ENCODE measurements at regions not wholly inside any gene's neighbourhood (a gene's known extent, or its start where the extent isn't known, plus 50 kb on each side); places are given as distances from the start of the nearest gene placed in this dataset.

DNA sequence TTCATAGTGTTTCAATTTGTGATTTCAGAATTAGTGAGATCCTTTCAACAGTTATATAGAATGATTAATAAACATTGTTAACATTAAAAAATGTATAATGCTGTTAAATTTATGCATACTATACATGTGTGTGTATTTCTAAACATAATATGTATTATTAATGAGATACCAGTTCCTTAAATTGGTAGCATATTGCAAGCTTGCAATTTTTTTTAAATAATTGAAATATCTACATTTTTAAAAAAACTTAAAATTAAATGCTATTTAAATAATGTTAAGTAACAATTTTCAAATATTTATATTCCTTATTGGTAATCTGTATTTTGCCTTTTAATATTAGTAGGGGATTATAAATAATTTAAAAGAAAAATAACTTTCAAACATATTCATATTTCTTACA, 1479.5 kb upstream of the PCDH7 start (continued):
- TF ChIP-seq, protein P1, sequence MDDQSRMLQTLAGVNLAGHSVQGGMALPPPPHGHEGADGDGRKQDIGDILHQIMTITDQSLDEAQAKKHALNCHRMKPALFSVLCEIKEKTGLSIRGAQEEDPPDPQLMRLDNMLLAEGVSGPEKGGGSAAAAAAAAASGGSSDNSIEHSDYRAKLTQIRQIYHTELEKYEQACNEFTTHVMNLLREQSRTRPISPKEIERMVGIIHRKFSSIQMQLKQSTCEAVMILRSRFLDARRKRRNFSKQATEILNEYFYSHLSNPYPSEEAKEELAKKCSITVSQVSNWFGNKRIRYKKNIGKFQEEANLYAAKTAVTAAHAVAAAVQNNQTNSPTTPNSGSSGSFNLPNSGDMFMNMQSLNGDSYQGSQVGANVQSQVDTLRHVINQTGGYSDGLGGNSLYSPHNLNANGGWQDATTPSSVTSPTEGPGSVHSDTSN (IDR thresholded peaks at IDR 0.05): no peak

DNA sequence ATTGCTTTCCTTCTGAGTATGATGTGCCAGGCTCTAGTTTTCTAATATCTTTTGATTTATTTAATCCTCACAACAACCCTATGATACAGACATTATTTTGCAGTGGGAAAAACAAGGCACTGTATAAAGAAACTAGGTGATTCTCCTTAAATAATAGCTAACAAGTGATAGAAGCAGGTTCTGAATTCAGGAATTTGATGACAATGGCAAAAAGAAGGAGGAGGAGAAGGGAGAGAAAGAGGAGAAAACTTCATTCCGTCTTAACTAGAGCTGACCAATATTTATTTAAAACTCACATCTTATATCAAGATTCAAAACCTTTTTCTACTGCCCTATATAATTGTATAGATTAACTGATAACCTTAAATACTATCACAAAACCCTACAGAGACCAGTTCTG, 1477.1 kb upstream of the PCDH7 start:
- no peak for DNase-seq
- no peak overlapping the region for H3K9ac ChIP-seq
- no peaks in the 10 kb centered on the region for H3K79me2 ChIP-seq (ENCODE audit: insufficient read depth)
- TF ChIP-seq RAD21 (IDR thresholded peaks at IDR 0.05; ENCODE audit: low read length) (no peak), ELF1 (IDR thresholded peaks at IDR 0.05) (no peak), RCOR1 (IDR thresholded peaks at IDR 0.05; ENCODE audit: low read length) (no peak), TEAD4 (IDR thresholded peaks at IDR 0.05; ENCODE audit: borderline replicate concordance, insufficient read depth) (no peak), EP300 (IDR thresholded peaks at IDR 0.05; ENCODE audit: borderline replicate concordance in 1 of 2, low read depth in 1 of 2, low read length in 1 of 2) (no peak), FOXJ3 (CRISPR knock-in tag; IDR thresholded peaks at IDR 0.05) (no peak)
- TF ChIP-seq, protein P2, sequence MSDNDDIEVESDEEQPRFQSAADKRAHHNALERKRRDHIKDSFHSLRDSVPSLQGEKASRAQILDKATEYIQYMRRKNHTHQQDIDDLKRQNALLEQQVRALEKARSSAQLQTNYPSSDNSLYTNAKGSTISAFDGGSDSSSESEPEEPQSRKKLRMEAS (IDR thresholded peaks at IDR 0.05; ENCODE audit: low read depth): no peak
- WGBS (ENCODE audit: low lambda C conversion rate): 3% methylated on average over 1 of the region's 1 CpG
- ChIA-PET CTCF (no interaction called here), POLR2A (no interaction called here)
- H3K4me3 ChIP-seq (ENCODE audit: low read depth in 2 of 2, low read length in 1 of 2): no peak overlapping the region
- no peaks in the 10 kb centered on the region; the same call in 1 of the 2 replicates for H3K27me3 ChIP-seq (ENCODE audit: insufficient read depth)
- H3K4me1 ChIP-seq (ENCODE audit: control insufficient read depth in 1 of 2, insufficient read depth in 2 of 2, low read depth in 1 of 2, low read length in 1 of 2): no peaks in the 10 kb centered on the region
- H3K4me2 ChIP-seq: no peak overlapping the region
- no peaks in the 10 kb centered on the region for H4K20me1 ChIP-seq (ENCODE audit: insufficient read depth)
- no peak overlapping the region for H2AFZ ChIP-seq (ENCODE audit: low read depth)
- H3K36me3 ChIP-seq (replicated peaks in 1 of 2; ENCODE audit: control insufficient read depth in 1 of 2, insufficient read depth in 2 of 2, low read length in 1 of 2): no peaks in the 10 kb centered on the region
- H3F3A ChIP-seq (replicated peaks; ENCODE audit: insufficient read depth): no peaks in the 10 kb centered on the region
- no peak overlapping the region for H3K27ac ChIP-seq (ENCODE audit: low read depth in 2 of 2, low read length in 1 of 2)
- H3K9me3 ChIP-seq: no peaks in the 10 kb centered on the region
- no peaks in the 10 kb centered on the region for H3K9me2 ChIP-seq

DNA sequence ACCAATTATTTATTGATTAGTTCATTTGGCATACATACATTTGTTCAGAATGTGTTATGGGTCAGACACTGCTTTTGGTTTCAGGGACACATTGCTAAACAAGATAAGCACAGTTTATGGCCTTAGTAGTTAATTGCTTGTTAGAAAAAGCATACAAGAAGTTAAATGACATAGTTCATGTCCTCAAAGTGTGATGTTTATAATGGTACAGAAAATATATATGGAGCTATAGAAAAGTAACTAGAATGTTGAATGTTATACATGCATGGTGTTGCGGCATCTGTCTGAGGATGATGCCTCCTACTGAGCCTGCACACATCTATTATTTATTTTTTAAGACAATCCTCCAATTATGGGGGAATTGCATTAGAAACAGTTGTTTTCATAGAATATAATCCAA, 1476.3 kb upstream of the PCDH7 start:
- Histone ChIP-seq H3F3A (replicated peaks; ENCODE audit: insufficient read depth) (no peaks in the 10 kb centered on the region), H3K9me2 (no peaks in the 10 kb centered on the region), H3K27ac (ENCODE audit: low read depth in 2 of 2, low read length in 1 of 2) (no peak overlapping the region), H3K9me3 (no peaks in the 10 kb centered on the region), H3K79me2 (ENCODE audit: insufficient read depth) (no peaks in the 10 kb centered on the region), H4K20me1 (ENCODE audit: insufficient read depth) (no peaks in the 10 kb centered on the region), H3K4me2 (no peak overlapping the region), H3K4me3 (ENCODE audit: low read depth in 2 of 2, low read length in 1 of 2) (no peak overlapping the region), H3K9ac (no peak overlapping the region), H3K36me3 (replicated peaks in 1 of 2; ENCODE audit: control insufficient read depth in 1 of 2, insufficient read depth in 2 of 2, low read length in 1 of 2) (no peaks in the 10 kb centered on the region), H3K27me3 (ENCODE audit: insufficient read depth) (no peaks in the 10 kb centered on the region; the same call in 1 of the 2 replicates), H3K4me1 (ENCODE audit: control insufficient read depth in 1 of 2, insufficient read depth in 2 of 2, low read depth in 1 of 2, low read length in 1 of 2) (no peaks in the 10 kb centered on the region), H2AFZ (ENCODE audit: low read depth) (no peak overlapping the region)
- 25% methylated on average over 1 of the region's 1 CpG for WGBS (ENCODE audit: low lambda C conversion rate)
- DNase-seq: no peak
- POLR2A ChIA-PET: no interaction called here
- CTCF ChIA-PET: no interaction called here
- TF ChIP-seq, protein P3, sequence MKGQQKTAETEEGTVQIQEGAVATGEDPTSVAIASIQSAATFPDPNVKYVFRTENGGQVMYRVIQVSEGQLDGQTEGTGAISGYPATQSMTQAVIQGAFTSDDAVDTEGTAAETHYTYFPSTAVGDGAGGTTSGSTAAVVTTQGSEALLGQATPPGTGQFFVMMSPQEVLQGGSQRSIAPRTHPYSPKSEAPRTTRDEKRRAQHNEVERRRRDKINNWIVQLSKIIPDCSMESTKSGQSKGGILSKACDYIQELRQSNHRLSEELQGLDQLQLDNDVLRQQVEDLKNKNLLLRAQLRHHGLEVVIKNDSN (IDR thresholded peaks at IDR 0.05; ENCODE audit: borderline replicate concordance, low read depth): no peak
- TF ChIP-seq FOSL2 (IDR thresholded peaks at IDR 0.05; ENCODE audit: borderline replicate concordance, low read depth) (no peak), EP300 (IDR thresholded peaks at IDR 0.05; ENCODE audit: borderline replicate concordance in 1 of 2, low read depth in 1 of 2, low read length in 1 of 2) (no peak), FOXM1 (IDR thresholded peaks at IDR 0.05; ENCODE audit: low read depth) (no peak), RAD21 (IDR thresholded peaks at IDR 0.05; ENCODE audit: low read length) (no peak), NRF1 (IDR thresholded peaks at IDR 0.05; ENCODE audit: low read depth, low read length) (no peak), POLR2AphosphoS5 (IDR thresholded peaks at IDR 0.05; ENCODE audit: low read depth, low read length) (no peak), NFIC (IDR thresholded peaks at IDR 0.05; ENCODE audit: borderline replicate concordance) (no peak), ELF1 (IDR thresholded peaks at IDR 0.05) (no peak)
- TF ChIP-seq, protein P4, sequence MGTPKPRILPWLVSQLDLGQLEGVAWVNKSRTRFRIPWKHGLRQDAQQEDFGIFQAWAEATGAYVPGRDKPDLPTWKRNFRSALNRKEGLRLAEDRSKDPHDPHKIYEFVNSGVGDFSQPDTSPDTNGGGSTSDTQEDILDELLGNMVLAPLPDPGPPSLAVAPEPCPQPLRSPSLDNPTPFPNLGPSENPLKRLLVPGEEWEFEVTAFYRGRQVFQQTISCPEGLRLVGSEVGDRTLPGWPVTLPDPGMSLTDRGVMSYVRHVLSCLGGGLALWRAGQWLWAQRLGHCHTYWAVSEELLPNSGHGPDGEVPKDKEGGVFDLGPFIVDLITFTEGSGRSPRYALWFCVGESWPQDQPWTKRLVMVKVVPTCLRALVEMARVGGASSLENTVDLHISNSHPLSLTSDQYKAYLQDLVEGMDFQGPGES (IDR thresholded peaks at IDR 0.05; ENCODE audit: low read depth, low read length): no peak
- TF ChIP-seq, protein P2 (IDR thresholded peaks at IDR 0.05; ENCODE audit: low read depth): no peak
- TF ChIP-seq, protein P5, sequence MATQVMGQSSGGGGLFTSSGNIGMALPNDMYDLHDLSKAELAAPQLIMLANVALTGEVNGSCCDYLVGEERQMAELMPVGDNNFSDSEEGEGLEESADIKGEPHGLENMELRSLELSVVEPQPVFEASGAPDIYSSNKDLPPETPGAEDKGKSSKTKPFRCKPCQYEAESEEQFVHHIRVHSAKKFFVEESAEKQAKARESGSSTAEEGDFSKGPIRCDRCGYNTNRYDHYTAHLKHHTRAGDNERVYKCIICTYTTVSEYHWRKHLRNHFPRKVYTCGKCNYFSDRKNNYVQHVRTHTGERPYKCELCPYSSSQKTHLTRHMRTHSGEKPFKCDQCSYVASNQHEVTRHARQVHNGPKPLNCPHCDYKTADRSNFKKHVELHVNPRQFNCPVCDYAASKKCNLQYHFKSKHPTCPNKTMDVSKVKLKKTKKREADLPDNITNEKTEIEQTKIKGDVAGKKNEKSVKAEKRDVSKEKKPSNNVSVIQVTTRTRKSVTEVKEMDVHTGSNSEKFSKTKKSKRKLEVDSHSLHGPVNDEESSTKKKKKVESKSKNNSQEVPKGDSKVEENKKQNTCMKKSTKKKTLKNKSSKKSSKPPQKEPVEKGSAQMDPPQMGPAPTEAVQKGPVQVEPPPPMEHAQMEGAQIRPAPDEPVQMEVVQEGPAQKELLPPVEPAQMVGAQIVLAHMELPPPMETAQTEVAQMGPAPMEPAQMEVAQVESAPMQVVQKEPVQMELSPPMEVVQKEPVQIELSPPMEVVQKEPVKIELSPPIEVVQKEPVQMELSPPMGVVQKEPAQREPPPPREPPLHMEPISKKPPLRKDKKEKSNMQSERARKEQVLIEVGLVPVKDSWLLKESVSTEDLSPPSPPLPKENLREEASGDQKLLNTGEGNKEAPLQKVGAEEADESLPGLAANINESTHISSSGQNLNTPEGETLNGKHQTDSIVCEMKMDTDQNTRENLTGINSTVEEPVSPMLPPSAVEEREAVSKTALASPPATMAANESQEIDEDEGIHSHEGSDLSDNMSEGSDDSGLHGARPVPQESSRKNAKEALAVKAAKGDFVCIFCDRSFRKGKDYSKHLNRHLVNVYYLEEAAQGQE (IDR thresholded peaks at IDR 0.05; ENCODE audit: low read depth, low read length): no peak
- TF ChIP-seq, protein P6, sequence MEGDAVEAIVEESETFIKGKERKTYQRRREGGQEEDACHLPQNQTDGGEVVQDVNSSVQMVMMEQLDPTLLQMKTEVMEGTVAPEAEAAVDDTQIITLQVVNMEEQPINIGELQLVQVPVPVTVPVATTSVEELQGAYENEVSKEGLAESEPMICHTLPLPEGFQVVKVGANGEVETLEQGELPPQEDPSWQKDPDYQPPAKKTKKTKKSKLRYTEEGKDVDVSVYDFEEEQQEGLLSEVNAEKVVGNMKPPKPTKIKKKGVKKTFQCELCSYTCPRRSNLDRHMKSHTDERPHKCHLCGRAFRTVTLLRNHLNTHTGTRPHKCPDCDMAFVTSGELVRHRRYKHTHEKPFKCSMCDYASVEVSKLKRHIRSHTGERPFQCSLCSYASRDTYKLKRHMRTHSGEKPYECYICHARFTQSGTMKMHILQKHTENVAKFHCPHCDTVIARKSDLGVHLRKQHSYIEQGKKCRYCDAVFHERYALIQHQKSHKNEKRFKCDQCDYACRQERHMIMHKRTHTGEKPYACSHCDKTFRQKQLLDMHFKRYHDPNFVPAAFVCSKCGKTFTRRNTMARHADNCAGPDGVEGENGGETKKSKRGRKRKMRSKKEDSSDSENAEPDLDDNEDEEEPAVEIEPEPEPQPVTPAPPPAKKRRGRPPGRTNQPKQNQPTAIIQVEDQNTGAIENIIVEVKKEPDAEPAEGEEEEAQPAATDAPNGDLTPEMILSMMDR (IDR thresholded peaks at IDR 0.05): no peak

Measured in SK-N-SH (cell line).